ENCODE measurements at regions not wholly inside any gene's neighbourhood (a gene's known extent, or its start where the extent isn't known, plus 50 kb on each side); places are given as distances from the start of the nearest gene placed in this dataset.
"Not testable (repeated sequence)": the region's sequence is repeated elsewhere in the genome, so short reads cannot be mapped to it uniquely, and the experiment has no call there.

GRCh38 chr5:154603485-154603884, 125.5 kb upstream of the HAND1 start:
- DNase-seq = no peak
- in situ Hi-C loops (cut with HindIII; ENCODE audit: low pct_ligation_motif_present, low pct_unique_long_range_greater_than_20kb, low sequenced_read_pairs) = no loop called here

GRCh38 chr5:154603011-154603410, 125.0 kb upstream of the HAND1 start:
- in situ Hi-C loops (cut with HindIII; ENCODE audit: low pct_ligation_motif_present, low pct_unique_long_range_greater_than_20kb, low sequenced_read_pairs) = no loop called here
- no peak for DNase-seq

- DNase-seq = no peak
Observed at GRCh38 chr5:154601014-154601413, 123.0 kb upstream of the HAND1 start.

GRCh38 chr5:154598021-154598420, 120.0 kb upstream of the HAND1 start:
- DNase-seq = no peak
- in situ Hi-C loops (cut with HindIII; ENCODE audit: low pct_ligation_motif_present, low pct_unique_long_range_greater_than_20kb, low sequenced_read_pairs) = no loop called here

More at GRCh38 chr5:154601014-154601413, 123.0 kb upstream of the HAND1 start:
- in situ Hi-C loops (cut with HindIII; ENCODE audit: low pct_ligation_motif_present, low pct_unique_long_range_greater_than_20kb, low sequenced_read_pairs) = no loop called here

GRCh38 chr5:154596844-154597243, 118.8 kb upstream of the HAND1 start:
- in situ Hi-C loops (cut with HindIII; ENCODE audit: low pct_ligation_motif_present, low pct_unique_long_range_greater_than_20kb, low sequenced_read_pairs); DNase-seq: not testable (repeated sequence)

- no peak for DNase-seq
- in situ Hi-C loops (cut with HindIII; ENCODE audit: low pct_ligation_motif_present, low pct_unique_long_range_greater_than_20kb, low sequenced_read_pairs) = no loop called here
Observed at GRCh38 chr5:154595662-154596061, 117.6 kb upstream of the HAND1 start.

- no peak for DNase-seq
- in situ Hi-C loops (cut with HindIII; ENCODE audit: low pct_ligation_motif_present, low pct_unique_long_range_greater_than_20kb, low sequenced_read_pairs) = no loop called here
Observed at GRCh38 chr5:154593796-154594195, 115.8 kb upstream of the HAND1 start.

- DNase-seq = no peak
- in situ Hi-C loops (cut with HindIII; ENCODE audit: low pct_ligation_motif_present, low pct_unique_long_range_greater_than_20kb, low sequenced_read_pairs) = no loop called here
Observed at GRCh38 chr5:154593071-154593470, 115.0 kb upstream of the HAND1 start.

- in situ Hi-C loops (cut with HindIII; ENCODE audit: low pct_ligation_motif_present, low pct_unique_long_range_greater_than_20kb, low sequenced_read_pairs) = no loop called here
- no peak for DNase-seq
Observed at GRCh38 chr5:154590093-154590724, 112.2 kb upstream of the HAND1 start.

- no peak for DNase-seq
Observed at GRCh38 chr5:154589511-154589910, 111.5 kb upstream of the HAND1 start.

GRCh38 chr5:154588833-154589425, 110.9 kb upstream of the HAND1 start:
- in situ Hi-C loops (cut with HindIII; ENCODE audit: low pct_ligation_motif_present, low pct_unique_long_range_greater_than_20kb, low sequenced_read_pairs); DNase-seq: not testable (repeated sequence)

More at GRCh38 chr5:154589511-154589910, 111.5 kb upstream of the HAND1 start:
- in situ Hi-C loops (cut with HindIII; ENCODE audit: low pct_ligation_motif_present, low pct_unique_long_range_greater_than_20kb, low sequenced_read_pairs) = no loop called here

- in situ Hi-C loops (cut with HindIII; ENCODE audit: low pct_ligation_motif_present, low pct_unique_long_range_greater_than_20kb, low sequenced_read_pairs) = no loop called here
- DNase-seq = no peak
Observed at GRCh38 chr5:154588091-154588774, 110.2 kb upstream of the HAND1 start.

- no peak for DNase-seq
- in situ Hi-C loops (cut with HindIII; ENCODE audit: low pct_ligation_motif_present, low pct_unique_long_range_greater_than_20kb, low sequenced_read_pairs) = no loop called here
Observed at GRCh38 chr5:154587123-154588026, 109.3 kb upstream of the HAND1 start.

GRCh38 chr5:154583671-154584177, 105.7 kb upstream of the HAND1 start:
- DNase-seq = no peak
- in situ Hi-C loops (cut with HindIII; ENCODE audit: low pct_ligation_motif_present, low pct_unique_long_range_greater_than_20kb, low sequenced_read_pairs) = no loop called here

- in situ Hi-C loops (cut with HindIII; ENCODE audit: low pct_ligation_motif_present, low pct_unique_long_range_greater_than_20kb, low sequenced_read_pairs) = no loop called here
- DNase-seq = no peak
Observed at GRCh38 chr5:154580422-154580821, 102.4 kb upstream of the HAND1 start.

GRCh38 chr5:154577416-154577815, 99.4 kb upstream of the HAND1 start:
- no peak for DNase-seq
- in situ Hi-C loops (cut with HindIII; ENCODE audit: low pct_ligation_motif_present, low pct_unique_long_range_greater_than_20kb, low sequenced_read_pairs) = no loop called here

- DNase-seq = no peak
Observed at GRCh38 chr5:154576429-154576806, 98.4 kb upstream of the HAND1 start.

GRCh38 chr5:154575546-154576428, 97.8 kb upstream of the HAND1 start:
- DNase-seq = peak; percentile 1

More at GRCh38 chr5:154576429-154576806, 98.4 kb upstream of the HAND1 start:
- in situ Hi-C loops (cut with HindIII; ENCODE audit: low pct_ligation_motif_present, low pct_unique_long_range_greater_than_20kb, low sequenced_read_pairs) = no loop called here

More at GRCh38 chr5:154575546-154576428, 97.8 kb upstream of the HAND1 start:
- in situ Hi-C loops (cut with HindIII; ENCODE audit: low pct_ligation_motif_present, low pct_unique_long_range_greater_than_20kb, low sequenced_read_pairs) = no loop called here

Measured in ACHN (cell line).